H4 (cell line): ENCODE measurements at regions not wholly inside any gene's neighbourhood (a gene's known extent, or its start where the extent isn't known, plus 50 kb on each side); places are given as distances from the start of the nearest gene placed in this dataset.
A peak's percentile ranks its signal among the peaks of the same experiment; 100 is the strongest.

ENCODE experiments used
- DNase-seq: peaks from one replicate; pipeline ENCODE4 v3.0.0-alpha.2; 2015; ENCODE audit warnings: low spot score

DNA sequence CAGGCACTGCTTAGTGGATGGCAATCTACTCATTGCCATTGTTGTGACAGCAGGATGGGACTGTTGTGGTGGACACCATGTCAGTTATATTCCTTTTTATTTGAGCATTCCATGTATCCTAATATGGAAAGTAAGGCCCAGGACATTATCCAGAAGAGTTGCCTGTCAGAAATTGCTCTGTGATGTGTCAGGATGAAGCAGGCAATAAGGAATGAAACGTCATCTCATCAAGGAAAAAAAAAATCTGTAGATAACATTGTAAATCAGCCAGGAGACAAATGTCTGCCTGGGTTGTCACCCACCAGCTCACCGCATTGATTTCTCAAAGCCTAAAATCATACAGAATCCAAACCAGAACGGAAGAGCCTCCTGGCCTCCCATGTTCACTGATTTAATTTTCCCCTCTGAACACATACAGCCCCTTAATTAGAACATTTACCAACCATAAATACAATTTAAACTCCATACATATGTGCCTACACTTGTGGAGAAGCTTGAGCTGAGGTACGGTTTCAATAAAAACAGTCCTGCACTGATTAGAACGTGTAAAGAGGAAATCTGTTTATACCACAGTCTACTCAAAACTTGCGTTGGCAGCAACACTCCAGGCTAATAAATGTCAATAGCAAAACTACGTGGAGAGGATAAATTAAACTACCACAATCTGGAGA is 73.9 kb downstream of the FOXD1 start:
- no peak for DNase-seq

DNA sequence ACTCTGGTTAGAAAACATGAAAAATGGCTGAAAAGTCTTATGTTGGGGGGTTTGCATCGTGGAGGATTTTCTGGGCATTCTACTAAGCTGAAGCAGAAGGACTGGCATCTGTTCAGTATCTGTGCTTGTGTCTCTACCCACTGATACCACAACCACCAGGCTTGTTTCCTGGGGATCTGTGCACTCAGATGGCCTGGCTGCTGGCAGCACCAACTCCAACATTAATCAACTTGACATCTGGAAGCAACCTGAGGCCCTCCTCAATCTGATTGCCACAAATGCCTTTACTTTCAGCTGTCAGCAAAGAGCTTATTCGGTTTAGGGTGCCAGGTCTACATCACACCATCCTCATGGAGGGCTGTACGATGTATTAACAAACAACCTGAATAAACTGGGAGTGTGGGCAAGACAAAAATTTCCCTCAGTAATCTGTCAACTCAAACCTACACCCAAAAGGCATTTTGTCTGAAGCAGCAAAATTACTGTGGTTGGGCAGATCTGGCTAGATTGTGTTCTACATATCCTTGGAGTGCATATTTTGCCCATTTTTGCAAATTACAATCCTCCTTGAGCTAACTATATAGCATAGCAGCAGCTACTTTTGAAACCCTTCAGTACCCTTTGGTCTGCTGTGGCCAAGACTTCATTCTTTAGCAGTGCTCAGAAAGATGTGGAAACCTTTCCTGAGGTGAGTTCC is 74.6 kb downstream of the FOXD1 start:
- no peak for DNase-seq

GRCh38 chr5:73370640-73371583 is 77.7 kb downstream of the FOXD1 start:
- DNase-seq = peak; percentile 74

DNA sequence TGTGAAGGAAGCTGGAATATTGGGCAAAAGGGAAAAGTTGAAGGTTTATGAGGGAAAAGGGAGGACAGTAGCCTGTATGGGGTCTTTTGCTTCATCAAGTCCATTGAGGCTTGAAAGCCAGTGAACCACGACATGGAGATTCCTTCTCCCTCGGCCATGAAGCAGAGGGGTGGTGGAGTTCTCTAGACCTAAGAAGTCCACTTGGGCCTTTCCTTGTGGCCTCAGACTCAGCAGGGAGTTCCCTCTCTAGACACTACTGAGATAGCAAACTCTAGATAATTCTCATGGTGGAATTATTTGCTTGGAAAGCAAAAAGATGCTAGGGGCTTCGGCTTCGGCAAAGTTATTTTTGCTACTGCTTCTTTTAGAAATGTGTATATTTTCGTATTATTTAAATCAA is 78.5 kb downstream of the FOXD1 start:
- DNase-seq = no peak

GRCh38 chr5:73369278-73369677 is 79.3 kb downstream of the FOXD1 start:
- DNase-seq = no peak

DNA sequence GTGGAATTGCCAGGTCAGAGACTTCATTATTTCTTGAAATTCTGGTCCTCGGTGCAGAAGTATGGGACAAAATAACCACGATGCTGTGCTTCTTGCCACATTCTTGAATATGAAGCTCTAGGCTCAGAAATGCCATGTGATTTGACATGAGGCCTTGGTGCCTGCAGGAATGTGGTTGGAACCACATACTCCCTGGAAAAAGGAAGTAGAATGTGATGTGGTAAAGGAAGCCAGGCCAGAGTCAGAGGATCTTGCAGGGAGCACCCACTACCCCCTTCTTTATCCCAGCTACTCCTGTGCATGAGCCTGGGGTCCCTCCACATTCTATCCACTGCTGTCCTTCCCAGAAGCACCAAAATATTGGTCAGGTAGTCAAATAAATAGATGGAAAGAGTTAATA is 80.9 kb downstream of the FOXD1 start:
- peak; percentile 64 for DNase-seq

DNA sequence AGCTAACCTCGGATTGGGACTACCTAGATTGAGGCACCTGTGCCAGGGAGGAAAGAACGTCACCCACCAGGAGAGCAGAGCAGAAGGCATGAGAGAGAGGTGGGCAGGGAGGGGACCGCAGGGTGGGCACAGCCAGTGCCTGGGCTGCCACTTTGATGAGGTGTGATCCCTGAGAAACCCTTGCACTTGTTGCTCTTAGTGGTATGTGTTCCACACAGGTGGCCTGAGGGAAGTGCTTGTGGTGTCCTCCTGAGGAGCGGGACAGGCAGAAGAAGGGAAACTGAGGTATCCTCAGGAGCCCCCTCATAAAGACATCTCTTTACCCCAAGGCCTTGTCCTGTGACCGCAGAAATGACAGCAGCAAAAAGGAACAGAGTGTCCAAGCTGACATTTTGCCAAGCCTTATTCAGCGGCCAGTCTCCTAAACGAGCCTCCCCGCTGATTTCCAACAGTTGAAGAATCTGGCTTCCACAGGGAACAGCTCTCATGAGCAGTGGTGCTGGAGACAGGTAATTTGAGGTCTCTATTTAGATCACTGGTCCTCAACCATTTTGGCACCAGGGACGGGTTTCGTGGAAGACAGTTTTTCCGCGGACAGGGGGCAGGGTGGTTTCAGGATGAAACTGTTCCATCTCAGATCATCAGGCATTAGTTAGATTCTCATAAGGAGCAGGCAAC is 82.4 kb downstream of the FOXD1 start:
- DNase-seq = no peak

- DNase-seq = peak; percentile 58
Measured at GRCh38 chr5:73365301-73365853, 83.2 kb downstream of the FOXD1 start.

GRCh38 chr5:73363911-73364730 is 84.5 kb downstream of the FOXD1 start:
- no peak for DNase-seq

GRCh38 chr5:73359395-73359794 is 89.2 kb downstream of the FOXD1 start:
- DNase-seq = no peak

DNA sequence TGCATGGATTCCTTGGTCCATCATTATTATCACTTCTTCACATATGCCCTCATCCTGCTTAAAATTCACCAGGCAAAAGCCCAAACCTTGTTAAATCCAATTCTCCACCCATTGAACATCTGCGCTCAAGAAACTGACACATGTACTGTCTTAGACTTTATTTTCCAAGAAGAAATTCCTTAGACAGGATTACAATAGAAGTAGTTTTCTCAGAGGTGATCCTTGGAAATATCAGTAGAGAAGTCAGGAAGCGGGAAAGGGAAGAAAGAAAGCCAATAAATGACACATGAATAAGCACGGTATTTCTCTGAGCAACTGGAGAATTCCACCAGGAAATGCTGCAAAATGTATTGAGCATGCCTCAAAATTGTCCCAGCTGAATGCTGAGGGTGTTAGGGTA is 90.2 kb downstream of the FOXD1 start:
- no peak for DNase-seq

DNA sequence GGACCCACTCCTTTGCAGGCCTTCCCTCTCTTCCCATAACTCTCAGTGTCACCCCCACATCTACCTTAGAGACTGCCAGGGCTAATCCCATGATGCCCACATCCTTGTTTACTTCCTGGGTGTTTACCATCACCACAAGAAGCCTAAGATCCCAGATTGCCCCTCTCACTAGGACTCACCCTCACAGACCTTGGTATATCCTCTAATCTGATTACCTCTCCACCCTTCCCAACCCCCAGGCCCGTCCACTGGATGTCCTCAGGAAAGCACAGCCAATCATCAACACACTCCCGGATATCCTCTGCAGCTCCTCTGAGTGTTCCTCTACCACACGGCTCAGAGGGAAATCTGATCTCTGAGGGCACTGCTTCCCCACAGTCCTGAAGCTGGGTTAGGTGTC is 91.0 kb downstream of the FOXD1 start:
- no peak for DNase-seq

DNA sequence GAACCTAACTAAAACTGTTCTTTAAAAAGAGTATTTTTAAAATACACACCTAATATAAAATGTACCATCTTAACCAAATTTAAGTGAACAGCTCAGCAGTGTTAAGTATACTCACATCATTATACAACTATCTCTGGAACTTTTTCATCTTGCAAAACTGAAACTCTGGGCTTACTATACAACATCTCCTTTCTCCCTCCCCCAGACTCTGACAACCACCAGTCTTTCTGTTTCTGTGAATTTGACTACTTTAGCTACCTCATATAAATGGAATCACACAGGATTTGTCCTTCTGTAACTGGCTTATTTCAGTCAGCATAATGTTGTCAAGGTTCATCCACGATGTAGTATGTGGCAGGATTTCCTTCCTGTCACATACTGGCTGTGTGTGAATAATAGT is 93.5 kb downstream of the FOXD1 start:
- DNase-seq = no peak

GRCh38 chr5:73354406-73354805 is 94.2 kb downstream of the FOXD1 start:
- peak; percentile 51 for DNase-seq

DNA sequence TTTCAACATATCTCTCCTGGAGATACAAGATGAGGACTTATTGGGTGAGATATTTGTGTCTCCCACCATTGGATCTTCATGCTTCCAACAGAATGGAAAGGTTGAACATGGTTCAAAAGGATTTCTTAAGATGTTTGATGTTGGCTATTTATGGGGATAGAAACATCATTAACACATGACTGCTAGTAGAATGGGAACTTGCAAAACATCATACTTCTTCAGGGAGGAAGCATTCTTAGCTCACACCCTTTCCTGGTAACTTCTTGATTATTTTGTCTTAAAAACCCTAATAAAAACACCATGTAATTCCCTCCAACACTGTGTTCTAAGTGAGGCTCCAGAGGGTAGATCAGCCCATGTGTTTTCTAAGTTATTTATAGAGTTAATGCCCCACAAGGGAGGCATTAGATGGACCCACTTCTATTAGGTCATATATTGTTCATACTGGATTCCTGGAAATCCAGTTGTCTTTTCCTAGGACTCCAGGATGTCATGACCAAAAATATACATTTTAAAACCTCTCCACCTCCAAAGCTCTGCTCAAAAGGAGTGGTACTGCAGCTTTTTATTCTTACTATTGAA is 95.8 kb downstream of the FOXD1 start:
- no peak for DNase-seq

DNA sequence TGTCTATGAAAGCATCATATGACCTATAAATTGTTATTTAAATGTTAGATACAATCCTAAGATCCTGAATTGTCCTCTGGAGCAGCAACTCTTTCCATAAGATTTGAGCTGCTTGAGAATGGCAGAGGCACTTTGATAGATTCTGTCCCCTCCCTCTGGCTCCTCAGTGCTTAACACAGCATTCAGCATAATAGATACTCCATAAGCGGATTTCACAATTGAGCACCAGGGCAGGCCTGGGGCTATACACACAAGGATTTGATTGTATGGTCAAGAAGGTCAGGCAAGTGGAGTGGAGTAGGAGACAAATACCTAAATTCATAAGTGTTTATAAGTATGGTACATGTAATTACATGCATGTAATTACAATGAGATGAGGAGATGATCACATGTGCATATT is 96.3 kb downstream of the FOXD1 start:
- DNase-seq = no peak

DNA sequence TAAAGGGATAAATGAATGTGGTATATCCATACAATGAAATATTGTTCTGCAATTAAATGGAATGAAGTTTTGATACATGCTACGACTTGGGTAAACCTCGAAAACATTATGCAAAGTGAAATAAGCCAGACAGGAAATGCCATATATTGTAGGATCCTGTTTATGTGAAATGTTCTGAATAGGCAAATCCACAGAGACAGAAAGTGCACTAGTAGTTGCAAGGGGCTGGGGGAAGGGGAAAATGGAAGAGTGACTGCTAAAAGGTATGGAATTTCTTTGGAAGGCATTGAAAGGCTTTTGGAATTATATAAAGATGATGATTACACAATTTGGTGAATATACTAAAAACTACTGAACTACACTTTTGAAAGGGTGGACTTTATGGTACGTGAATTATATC is 97.0 kb downstream of the FOXD1 start:
- DNase-seq = no peak

GRCh38 chr5:73346878-73347408 is 101.6 kb downstream of the FOXD1 start:
- DNase-seq = no peak

- no peak for DNase-seq
Measured at GRCh38 chr5:73344835-73345234, 103.7 kb downstream of the FOXD1 start.

- DNase-seq = no peak
Measured at GRCh38 chr5:73339711-73340110, 108.9 kb downstream of the FOXD1 start.
